ENCODE measurements at regions not wholly inside any gene's neighbourhood (a gene's known extent, or its start where the extent isn't known, plus 50 kb on each side); places are given as distances from the start of the nearest gene placed in this dataset.

DNA sequence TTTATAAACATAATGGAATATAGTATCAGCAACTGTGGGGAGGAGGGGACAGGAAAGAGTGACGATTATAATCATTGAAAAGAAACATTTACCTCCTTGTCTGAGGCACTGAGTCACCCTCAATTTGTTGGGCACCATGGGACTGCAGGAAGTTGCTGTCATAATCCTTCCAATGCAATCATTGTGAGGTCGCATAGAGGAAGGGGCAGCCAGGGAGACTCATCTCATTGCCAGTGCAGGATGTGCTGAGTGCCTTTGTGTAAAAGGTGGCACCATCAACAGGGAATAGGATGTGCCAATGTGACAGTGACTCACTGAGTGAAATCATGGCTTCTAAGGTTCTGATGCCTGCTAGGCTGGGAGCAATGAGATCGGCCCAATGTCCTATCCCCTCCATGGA lies 300.4 kb upstream of the ADAMTS9 start:
- TF ChIP-seq, protein P1, sequence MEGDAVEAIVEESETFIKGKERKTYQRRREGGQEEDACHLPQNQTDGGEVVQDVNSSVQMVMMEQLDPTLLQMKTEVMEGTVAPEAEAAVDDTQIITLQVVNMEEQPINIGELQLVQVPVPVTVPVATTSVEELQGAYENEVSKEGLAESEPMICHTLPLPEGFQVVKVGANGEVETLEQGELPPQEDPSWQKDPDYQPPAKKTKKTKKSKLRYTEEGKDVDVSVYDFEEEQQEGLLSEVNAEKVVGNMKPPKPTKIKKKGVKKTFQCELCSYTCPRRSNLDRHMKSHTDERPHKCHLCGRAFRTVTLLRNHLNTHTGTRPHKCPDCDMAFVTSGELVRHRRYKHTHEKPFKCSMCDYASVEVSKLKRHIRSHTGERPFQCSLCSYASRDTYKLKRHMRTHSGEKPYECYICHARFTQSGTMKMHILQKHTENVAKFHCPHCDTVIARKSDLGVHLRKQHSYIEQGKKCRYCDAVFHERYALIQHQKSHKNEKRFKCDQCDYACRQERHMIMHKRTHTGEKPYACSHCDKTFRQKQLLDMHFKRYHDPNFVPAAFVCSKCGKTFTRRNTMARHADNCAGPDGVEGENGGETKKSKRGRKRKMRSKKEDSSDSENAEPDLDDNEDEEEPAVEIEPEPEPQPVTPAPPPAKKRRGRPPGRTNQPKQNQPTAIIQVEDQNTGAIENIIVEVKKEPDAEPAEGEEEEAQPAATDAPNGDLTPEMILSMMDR (conservative IDR thresholded peaks at IDR 0.05), result no peak

DNA sequence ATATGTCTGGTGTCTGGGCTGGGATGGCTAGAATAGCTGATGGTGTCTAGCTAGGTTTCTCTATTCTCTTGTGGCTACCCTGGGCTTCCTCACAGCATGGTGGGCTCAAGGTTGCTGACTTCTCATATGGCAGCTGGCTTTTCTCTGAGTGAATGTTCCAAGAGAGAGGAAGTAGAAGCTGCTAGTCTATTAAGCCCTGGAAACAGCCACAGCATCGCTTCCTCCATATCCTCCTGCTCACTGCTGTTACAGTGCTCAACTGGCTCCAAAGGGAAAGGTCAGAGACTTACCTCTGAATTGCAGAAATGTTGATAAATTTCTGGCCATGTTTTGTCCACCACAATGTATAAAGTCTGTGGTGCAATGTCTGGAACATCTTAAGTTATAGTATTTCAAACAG lies 299.9 kb upstream of the ADAMTS9 start:
- peaks cover 7% of the 10 kb centered on the region for H3K27me3 Mint-ChIP-seq
- no peaks in the 10 kb centered on the region for H3K4me1 Mint-ChIP-seq (ENCODE audit: unreplicated experiment)
- TF ChIP-seq, protein P1 (conservative IDR thresholded peaks at IDR 0.05), result no peak
- no peaks in the 10 kb centered on the region for H3K36me3 Mint-ChIP-seq
- peaks cover 5% of the 10 kb centered on the region for H3K9me3 Mint-ChIP-seq
- no peak for DNase-seq (ENCODE audit: extremely low spot score, unreplicated experiment)
- H3K27ac Mint-ChIP-seq, result no peak overlapping the region
- H3K4me3 Mint-ChIP-seq, result no peak overlapping the region

More for the DNA sequence above, 300.4 kb upstream of the ADAMTS9 start:
- H3K36me3 Mint-ChIP-seq, result no peaks in the 10 kb centered on the region
- H3K4me1 Mint-ChIP-seq (ENCODE audit: unreplicated experiment), result no peaks in the 10 kb centered on the region
- no peak overlapping the region for H3K4me3 Mint-ChIP-seq
- H3K9me3 Mint-ChIP-seq, result peaks cover 5% of the 10 kb centered on the region
- no peak for DNase-seq (ENCODE audit: extremely low spot score, unreplicated experiment)
- peaks cover 7% of the 10 kb centered on the region for H3K27me3 Mint-ChIP-seq
- no peak overlapping the region for H3K27ac Mint-ChIP-seq

DNA sequence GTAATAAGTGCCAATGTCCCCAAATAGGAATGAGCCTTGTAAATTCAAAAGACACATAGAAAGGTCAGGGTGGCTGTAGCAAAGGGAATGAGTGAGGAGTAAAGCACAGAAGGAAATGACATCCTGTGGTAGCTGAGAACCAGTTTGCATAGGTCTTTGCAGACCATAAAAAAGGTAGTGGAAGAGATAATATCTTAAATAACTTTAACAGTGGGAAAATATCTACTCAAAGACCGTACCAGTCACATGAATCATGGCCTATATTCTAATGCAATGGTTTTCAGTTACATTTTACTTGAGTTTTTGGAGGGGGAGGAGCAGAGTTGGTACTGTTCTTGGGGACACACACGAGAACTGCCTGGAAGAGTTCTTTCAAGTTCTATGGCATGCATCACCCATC lies 297.3 kb upstream of the ADAMTS9 start:
- Mint-ChIP-seq H3K27me3 (peaks cover 7% of the 10 kb centered on the region), H3K9me3 (peaks cover 5% of the 10 kb centered on the region), H3K4me3 (no peak overlapping the region), H3K4me1 (ENCODE audit: unreplicated experiment) (no peaks in the 10 kb centered on the region), H3K27ac (no peak overlapping the region), H3K36me3 (no peaks in the 10 kb centered on the region)
- DNase-seq (ENCODE audit: extremely low spot score, unreplicated experiment), result no peak
- TF ChIP-seq, protein P1 (conservative IDR thresholded peaks at IDR 0.05), result no peak

DNA sequence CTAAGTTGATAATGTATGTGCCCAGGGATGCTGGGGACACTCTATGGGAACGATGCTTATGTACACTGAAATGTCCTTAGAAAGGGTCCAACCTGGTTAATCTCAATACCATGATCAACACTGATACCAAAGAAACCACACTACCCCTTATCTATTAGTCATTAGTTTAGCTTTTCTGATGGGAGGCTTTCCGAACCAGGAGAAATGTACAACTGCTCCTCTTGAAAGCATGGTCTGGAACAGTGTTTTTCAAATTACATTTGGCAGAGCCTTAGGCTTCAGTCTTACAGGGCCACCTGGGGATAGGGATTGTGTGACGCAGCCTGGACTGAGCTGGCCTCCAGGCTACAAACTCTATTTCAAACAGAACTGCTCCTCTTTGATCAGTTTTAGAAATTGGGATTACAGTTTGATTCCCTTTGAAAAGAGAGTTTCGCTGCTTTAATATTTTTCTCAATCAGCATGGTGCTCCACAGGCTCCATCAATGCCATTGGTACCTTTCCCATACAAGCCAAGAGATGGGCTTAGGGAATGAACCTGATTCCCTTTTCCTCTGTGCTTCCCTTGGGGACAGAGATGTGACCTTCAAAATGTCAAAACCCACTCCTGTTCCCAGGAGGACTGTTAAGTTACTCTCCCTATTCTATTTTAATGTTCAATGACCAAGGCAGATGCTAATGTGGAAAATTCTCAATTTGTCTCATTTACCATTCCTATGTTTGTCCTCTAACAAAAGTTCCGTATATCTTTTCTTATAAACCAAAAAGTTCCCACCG lies 296.0 kb upstream of the ADAMTS9 start:
- Mint-ChIP-seq H3K9me3 (peaks cover 5% of the 10 kb centered on the region), H3K4me3 (no peak overlapping the region), H3K36me3 (no peaks in the 10 kb centered on the region), H3K27me3 (peaks cover 7% of the 10 kb centered on the region), H3K4me1 (ENCODE audit: unreplicated experiment) (no peaks in the 10 kb centered on the region), H3K27ac (no peak overlapping the region)
- DNase-seq (ENCODE audit: extremely low spot score, unreplicated experiment), result no peak
- TF ChIP-seq, protein P1 (conservative IDR thresholded peaks at IDR 0.05), result no peak

DNA sequence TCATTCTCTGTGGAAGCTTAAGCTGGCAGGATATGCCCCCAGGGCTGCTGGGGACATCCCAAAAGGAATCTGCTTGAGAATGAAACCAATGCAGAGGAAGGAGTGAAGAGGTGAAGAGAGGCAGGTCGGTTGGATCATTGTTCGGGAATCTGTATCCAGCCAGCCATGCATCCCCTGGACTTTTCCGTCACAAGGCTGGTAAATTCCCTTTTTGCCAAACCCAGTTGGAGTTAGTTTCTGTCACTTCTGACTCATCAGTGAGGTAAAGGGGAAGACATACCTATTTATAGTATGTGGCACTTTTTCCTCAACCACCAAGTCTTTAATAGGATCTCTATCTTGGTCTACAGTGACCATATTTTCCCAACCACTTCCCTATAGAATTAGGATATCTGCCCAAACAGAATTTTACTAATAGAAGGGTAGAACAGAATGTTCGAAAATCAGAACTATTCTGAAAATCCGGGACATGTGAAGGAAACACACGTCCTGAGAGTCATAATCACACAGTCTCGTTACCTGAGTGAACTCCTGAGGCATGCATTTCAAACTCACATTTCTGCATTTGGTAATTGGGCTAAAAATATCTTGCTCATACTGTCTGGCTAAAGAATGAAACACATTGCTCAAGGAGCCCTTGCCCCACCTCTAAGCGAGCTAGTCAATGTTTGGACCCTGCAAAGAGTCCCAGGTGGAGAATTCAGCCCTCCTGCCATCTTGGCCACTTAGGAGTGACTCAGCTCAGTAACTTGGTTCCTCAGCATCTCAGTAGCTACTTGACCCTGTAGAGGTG lies 289.7 kb upstream of the ADAMTS9 start:
- H3K9me3 Mint-ChIP-seq, result no peaks in the 10 kb centered on the region
- H3K27me3 Mint-ChIP-seq, result no peaks in the 10 kb centered on the region
- no peaks in the 10 kb centered on the region for H3K4me1 Mint-ChIP-seq (ENCODE audit: unreplicated experiment)
- DNase-seq (ENCODE audit: extremely low spot score, unreplicated experiment), result no peak
- TF ChIP-seq, protein P1 (conservative IDR thresholded peaks at IDR 0.05), result no peak
- no peaks in the 10 kb centered on the region for H3K36me3 Mint-ChIP-seq
- no peak overlapping the region for H3K4me3 Mint-ChIP-seq
- H3K27ac Mint-ChIP-seq, result no peak overlapping the region
